ENCODE measurements at regions not wholly inside any gene's neighbourhood (a gene's known extent, or its start where the extent isn't known, plus 50 kb on each side); places are given as distances from the start of the nearest gene placed in this dataset.
"Not testable (repeated sequence)": the region's sequence is repeated elsewhere in the genome, so short reads cannot be mapped to it uniquely, and the experiment has no call there.

GRCh38 chr18:1505856-1506255 is 601.2 kb downstream of the ADCYAP1 start:
- no peak overlapping the region for H3K4me3 ChIP-seq (ENCODE audit: low read depth, low read length)
- no peak for TF ChIP-seq CTCF (IDR thresholded peaks at IDR 0.05; ENCODE audit: low read depth, low read length, missing control alignments)
- no peak for DNase-seq (ENCODE audit: low read depth)

DNA sequence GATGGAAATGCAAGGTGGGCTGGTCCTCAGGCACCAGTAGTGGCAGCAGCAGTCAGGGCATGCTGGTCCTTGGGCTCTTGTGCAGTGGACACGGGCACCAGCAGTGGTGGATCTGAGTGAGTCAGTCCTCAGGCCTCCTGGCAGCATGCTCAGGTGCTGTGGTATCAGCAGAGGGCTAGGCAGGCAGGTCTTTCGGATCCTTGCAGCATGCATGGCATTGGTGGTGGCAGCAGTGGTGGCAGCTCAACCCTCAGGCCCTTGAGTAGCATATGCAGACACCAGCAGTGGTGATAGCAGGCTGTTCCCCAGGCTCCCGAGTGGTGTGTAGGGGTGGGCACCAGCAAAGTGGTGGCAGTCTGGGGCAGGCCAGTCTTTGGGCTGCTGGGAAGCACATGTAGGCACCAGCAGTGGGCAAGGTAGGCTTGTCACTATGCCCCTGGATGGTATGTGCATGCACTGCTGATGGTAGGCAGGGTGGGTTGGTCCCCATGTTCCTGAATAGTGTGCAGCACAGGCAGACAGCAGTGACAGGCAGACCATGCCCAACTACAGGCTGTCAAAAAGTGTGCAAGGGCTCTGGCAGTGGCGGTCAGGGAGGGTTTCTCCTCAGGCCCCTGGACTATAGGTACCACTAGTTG is 606.0 kb downstream of the ADCYAP1 start:
- H3K4me3 ChIP-seq (ENCODE audit: low read depth, low read length) = no peak overlapping the region
- no peak for DNase-seq (ENCODE audit: low read depth)
- TF ChIP-seq CTCF (IDR thresholded peaks at IDR 0.05; ENCODE audit: low read depth, low read length, missing control alignments) = no peak

- no peak for DNase-seq (ENCODE audit: low read depth)
- no peak for TF ChIP-seq CTCF (IDR thresholded peaks at IDR 0.05; ENCODE audit: low read depth, low read length, missing control alignments)
- H3K4me3 ChIP-seq (ENCODE audit: low read depth, low read length) = no peak overlapping the region
Observed at GRCh38 chr18:1511619-1512311, 607.1 kb downstream of the ADCYAP1 start.

DNA sequence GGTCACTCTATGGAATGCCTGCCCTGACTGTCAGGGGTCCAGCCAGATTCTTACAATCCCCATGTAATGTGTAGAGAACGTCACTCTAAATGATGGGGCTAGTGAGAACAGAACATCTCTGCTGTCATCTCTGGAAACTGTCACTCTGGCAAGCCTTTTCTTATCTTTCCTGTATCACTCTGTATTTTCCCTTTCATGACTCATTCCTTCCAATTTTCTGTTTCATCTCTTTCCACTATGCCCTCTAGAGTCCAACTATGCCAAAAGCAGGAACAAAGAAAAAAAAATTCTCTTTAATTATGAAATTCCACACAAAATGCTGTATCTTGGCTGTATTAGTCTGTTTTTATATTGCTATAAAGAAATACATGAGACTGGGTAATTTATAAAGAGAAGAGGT is 608.8 kb downstream of the ADCYAP1 start:
- TF ChIP-seq CTCF (IDR thresholded peaks at IDR 0.05; ENCODE audit: low read depth, low read length, missing control alignments) = no peak
- DNase-seq (ENCODE audit: low read depth) = no peak

DNA sequence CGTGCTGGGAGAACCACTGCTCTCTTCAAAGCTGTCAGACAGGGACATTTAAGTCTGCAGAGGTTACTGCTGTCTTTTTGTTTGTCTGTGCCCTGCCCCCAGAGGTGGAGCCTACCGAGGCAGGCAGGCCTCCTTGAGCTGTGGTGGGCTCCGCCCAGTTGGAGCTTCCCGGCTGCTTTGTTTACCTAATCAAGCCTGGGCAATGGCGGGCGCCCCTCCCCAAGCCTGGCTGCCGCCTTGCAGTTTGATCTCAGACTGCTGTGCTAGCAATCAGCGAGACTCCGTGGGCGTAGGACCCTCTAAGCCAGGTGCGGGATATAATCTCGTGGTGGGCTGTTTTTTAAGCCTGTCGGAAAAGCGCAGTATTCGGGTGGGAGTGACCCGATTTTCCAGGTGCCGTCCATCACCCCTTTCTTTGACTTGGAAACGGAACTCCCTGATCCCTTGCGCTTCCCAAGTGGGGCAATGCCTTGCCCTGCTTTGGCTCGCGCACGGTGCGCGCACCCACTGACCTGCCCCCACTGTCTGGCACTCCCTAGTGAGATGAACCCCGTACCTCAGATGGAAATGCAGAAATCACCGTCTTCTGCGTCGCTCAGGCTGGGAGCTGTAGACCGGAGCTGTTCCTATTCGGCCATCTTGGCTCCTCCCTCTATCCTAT is 617.0 kb downstream of the ADCYAP1 start:
- DNase-seq (ENCODE audit: low read depth); H3K4me3 ChIP-seq (ENCODE audit: low read depth, low read length): not testable (repeated sequence)

More for the DNA sequence above, 608.8 kb downstream of the ADCYAP1 start:
- no peak overlapping the region for H3K4me3 ChIP-seq (ENCODE audit: low read depth, low read length)

- TF ChIP-seq CTCF (IDR thresholded peaks at IDR 0.05; ENCODE audit: low read depth, low read length, missing control alignments) = no peak
- no peak for DNase-seq (ENCODE audit: low read depth)
- no peak overlapping the region for H3K4me3 ChIP-seq (ENCODE audit: low read depth, low read length)
Observed at GRCh38 chr18:1522249-1522615, 617.6 kb downstream of the ADCYAP1 start.

DNA sequence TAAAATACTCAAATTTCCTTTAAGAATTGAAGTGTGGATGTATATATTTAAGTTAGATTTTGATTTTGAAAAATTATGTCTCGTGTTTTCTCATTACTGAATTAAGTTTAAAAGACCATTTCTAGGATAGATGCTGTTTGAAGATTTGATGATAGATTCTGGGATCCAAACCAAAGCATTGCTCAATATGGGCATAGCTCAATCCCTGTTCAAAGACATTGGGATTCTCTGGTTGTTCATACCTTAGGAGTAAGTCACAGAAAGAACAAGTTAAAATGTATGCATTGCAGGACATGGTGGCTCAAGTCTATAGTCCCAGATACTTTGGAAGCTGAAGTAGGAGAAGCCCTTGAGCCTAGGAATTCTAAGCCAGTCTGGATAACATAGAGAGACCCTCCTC is 622.3 kb downstream of the ADCYAP1 start:
- DNase-seq (ENCODE audit: low read depth) = no peak
- H3K4me3 ChIP-seq (ENCODE audit: low read depth, low read length) = no peak overlapping the region
- TF ChIP-seq CTCF (IDR thresholded peaks at IDR 0.05; ENCODE audit: low read depth, low read length, missing control alignments) = no peak

Data from GM12864 (cell line).